ENCODE measurements at regions not wholly inside any gene's neighbourhood (a gene's known extent, or its start where the extent isn't known, plus 50 kb on each side); places are given as distances from the start of the nearest gene placed in this dataset.
"Not testable (repeated sequence)": the region's sequence is repeated elsewhere in the genome, so short reads cannot be mapped to it uniquely, and the experiment has no call there.

DNA sequence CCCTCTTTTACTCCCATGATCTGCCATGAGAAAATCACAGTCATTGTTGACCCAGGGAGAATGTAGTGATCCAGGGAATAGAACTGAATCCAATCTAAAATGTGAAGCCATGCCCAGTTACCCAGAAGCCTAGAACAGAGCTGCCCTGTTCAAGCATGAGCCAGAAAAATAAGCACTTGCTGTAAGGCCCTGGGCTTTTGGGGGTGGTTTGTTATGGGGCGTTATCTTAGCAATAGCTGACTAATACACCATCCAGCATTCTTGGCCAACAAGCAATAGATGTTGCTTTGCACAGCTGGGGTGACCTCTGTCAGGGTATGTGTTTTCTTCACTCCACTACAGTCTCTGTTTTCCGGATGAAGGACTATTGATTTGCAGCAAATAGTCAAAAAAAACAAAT is 120.4 kb downstream of the ZFP64 start:
- DNase-seq (ENCODE audit: low spot score in 2 of 2) = no peak
- H3K4me1 ChIP-seq = no peaks in the 10 kb centered on the region
- WGBS, 2 donors = 82% methylated on average over 2 of the region's 2 CpGs
- no peak overlapping the region for H3K4me3 ChIP-seq
- no peaks in the 10 kb centered on the region for H3K9me3 ChIP-seq
- TF ChIP-seq EP300 (IDR thresholded peaks at IDR 0.05) (no peak), POLR2A (IDR thresholded peaks at IDR 0.05) (no peak), CTCF (IDR thresholded peaks at IDR 0.05) (no peak)
- no peak overlapping the region for H3K27ac ChIP-seq
- peaks cover 0 to 5% (median 0%) of the 10 kb centered on the region in 3 donors for H3K36me3 ChIP-seq
- no peaks in the 10 kb centered on the region for H3K27me3 ChIP-seq

DNA sequence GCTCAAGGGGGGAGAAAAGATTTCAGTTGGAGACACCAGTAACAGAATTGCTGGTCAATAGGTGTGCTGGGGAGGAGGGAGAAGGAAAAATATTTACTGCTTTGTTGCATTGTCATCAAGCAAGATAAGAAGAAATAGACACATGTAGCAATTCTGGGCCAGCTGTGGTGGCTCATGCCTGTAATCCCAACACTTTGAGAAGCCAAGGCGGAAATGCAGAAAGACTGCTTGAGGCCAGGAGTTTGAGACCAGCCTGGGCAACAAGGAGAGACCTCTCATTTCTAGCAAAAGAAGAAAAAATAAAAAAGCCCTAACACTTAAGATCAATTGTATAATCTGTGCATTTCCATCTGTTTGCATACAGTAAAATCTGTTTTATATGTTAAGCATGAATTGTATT is 126.6 kb downstream of the ZFP64 start:
- no peaks in the 10 kb centered on the region for H3K27me3 ChIP-seq
- H3K4me3 ChIP-seq = no peak overlapping the region
- no peaks in the 10 kb centered on the region for H3K4me1 ChIP-seq
- DNase-seq (ENCODE audit: low spot score in 2 of 2) = no peak
- no peak overlapping the region for H3K27ac ChIP-seq
- H3K9me3 ChIP-seq = peaks cover 0 to 3% (median 0%) of the 10 kb centered on the region in 4 donors
- H3K36me3 ChIP-seq = no peaks in the 10 kb centered on the region
- WGBS, 2 donors = 91 to 97% methylated on average over 1 of the region's 1 CpG
- TF ChIP-seq POLR2A (IDR thresholded peaks at IDR 0.05) (no peak), CTCF (IDR thresholded peaks at IDR 0.05) (no peak), EP300 (IDR thresholded peaks at IDR 0.05) (no peak)

- WGBS, 2 donors = 77 to 83% methylated on average over 5 of the region's 5 CpGs
- H3K27ac ChIP-seq = no peak overlapping the region
- H3K4me3 ChIP-seq = no peak overlapping the region
- no peaks in the 10 kb centered on the region for H3K36me3 ChIP-seq
- no peaks in the 10 kb centered on the region for H3K4me1 ChIP-seq
- no peak for DNase-seq (ENCODE audit: low spot score in 2 of 2)
- H3K27me3 ChIP-seq = no peaks in the 10 kb centered on the region
- H3K9me3 ChIP-seq = peaks cover 0 to 12% (median 0%) of the 10 kb centered on the region in 4 donors
- no peak for TF ChIP-seq EP300 (IDR thresholded peaks at IDR 0.05)
- no peak for TF ChIP-seq CTCF (IDR thresholded peaks at IDR 0.05)
- TF ChIP-seq POLR2A (IDR thresholded peaks at IDR 0.05) = no peak
Observed at GRCh38 chr20:52062452-52063209, 128.9 kb downstream of the ZFP64 start.

DNA sequence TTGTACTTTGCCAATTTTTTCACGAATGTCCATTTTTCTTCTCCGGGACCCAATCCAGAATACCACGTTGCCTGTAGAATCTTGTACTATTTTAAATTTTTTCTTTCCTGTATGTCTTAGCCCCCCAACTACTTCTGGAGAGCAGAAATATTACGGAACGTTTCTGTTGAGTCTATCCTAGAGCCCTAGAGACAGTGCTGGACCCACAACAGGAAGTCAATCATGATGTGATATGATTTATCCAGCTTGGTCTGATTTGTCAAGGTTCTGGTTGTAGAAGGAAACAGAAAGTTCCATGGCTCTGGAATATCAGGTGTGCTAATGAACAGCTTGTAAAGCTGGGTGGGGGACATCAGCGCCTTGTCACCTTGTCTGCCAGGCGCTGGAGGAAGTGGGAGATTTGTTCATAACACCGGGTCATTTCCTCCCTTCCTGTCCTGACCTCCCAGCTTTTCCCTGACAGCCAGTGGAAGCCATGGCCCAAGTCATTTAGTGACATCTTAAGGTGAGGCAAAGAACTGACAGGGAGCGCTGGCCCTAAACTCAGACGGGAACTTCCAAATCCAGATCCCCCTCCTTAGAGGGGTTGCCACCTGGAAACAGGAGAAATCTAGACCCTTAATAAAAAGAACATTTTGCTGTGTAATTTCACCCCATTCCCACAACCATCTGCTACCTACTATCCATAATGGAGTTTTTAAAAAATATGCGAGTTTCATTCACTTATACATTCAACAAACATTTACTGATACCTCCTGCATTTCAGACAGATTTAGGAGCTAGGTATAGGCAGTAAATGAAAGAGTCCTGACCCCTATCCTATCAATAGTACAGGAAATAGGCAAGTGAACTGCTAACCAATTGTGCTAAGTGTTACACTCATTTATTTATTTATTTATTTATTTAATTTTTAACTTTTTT is 130.5 kb downstream of the ZFP64 start:
- TF ChIP-seq POLR2A (IDR thresholded peaks at IDR 0.05) (no peak), CTCF (IDR thresholded peaks at IDR 0.05) (peak in 1 of 5 experiments; percentile 9), EP300 (IDR thresholded peaks at IDR 0.05) (no peak)
- Histone ChIP-seq H3K36me3 (peaks cover 0 to 7% (median 0%) of the 10 kb centered on the region in 3 donors), H3K4me1 (no peaks in the 10 kb centered on the region), H3K4me3 (no peak overlapping the region), H3K27ac (no peak overlapping the region), H3K27me3 (no peaks in the 10 kb centered on the region), H3K9me3 (peaks cover 0 to 28% (median 7%) of the 10 kb centered on the region in 4 donors)
- 40 to 46% methylated on average over 11 of the region's 11 CpGs for WGBS, 2 donors
- DNase-seq (ENCODE audit: low spot score in 2 of 2) = no peak

- Histone ChIP-seq H3K36me3 (peaks cover 0 to 23% (median 0%) of the 10 kb centered on the region in 3 donors), H3K9me3 (peaks cover 0 to 32% (median 7%) of the 10 kb centered on the region in 4 donors)
- H3K27ac ChIP-seq; H3K27me3 ChIP-seq; DNase-seq (ENCODE audit: low spot score in 2 of 2); H3K4me3 ChIP-seq; H3K4me1 ChIP-seq: not testable (repeated sequence)
- WGBS, 2 donors = 93 to 99% methylated on average over 3 of the region's 3 CpGs
Observed at GRCh38 chr20:52057133-52057532, 134.4 kb downstream of the ZFP64 start.

Measured in tibial nerve (tissue), 4 donors.